K562 (cell line): ENCODE measurements at regions not wholly inside any gene's neighbourhood (a gene's known extent, or its start where the extent isn't known, plus 50 kb on each side); places are given as distances from the start of the nearest gene placed in this dataset.

Experiments
- ATAC-seq: fragments of 200-7000 bp; cut with Tn5 transposase; 3 replicates; pipeline ENCODE4 v1.9.1; 2020; ENCODE audit warnings: moderate library complexity
- BruUV-seq: library from RNA; stranded (reverse); fragments of 400-500 nt; replicated peaks from 2 replicates; lab custom pipeline; 2021; lab: Mats Ljungman, UMichigan
- CTCF ChIA-PET: fragments of 300-600 bp; formaldehyde crosslinking; extraction: SDS; loops from one replicate; lab custom pipeline; 2021; ENCODE audit warnings: low intra/inter-chr PET ratio; lab: Yijun Ruan, JAX
- POLR2A ChIA-PET: fragments of 300-600, 350-650 bp; sonication (Branson Sonifier 250); formaldehyde crosslinking; extraction: SDS; loops from one replicate; lab custom pipeline; 2021; ENCODE audit warnings: antibody characterized with exemption, inconsistent platforms; lab: Yijun Ruan, JAX
- DNase-seq, 4 experiments: peaks; one replicate each; pipeline versions ENCODE4 v3.0.0 to v3.0.0-alpha.2; 2011 to 2018; ENCODE audit warnings: low spot score in 3 of 4, mixed read lengths in 3 of 4; ENCODE audit errors: extremely low read depth in 1 of 4
- FAIRE-seq: peaks from 2 replicates; lab custom pipeline; 2011; peaks lifted over from hg19 to GRCh38; lab: Jason Lieb, UNC
- H2AFZ ChIP-seq: 2 replicates; pipeline ENCODE4 v1.6.0; 2011; ENCODE audit warnings: low read depth, low read length, control low read depth, inconsistent platforms
- H3K27ac ChIP-seq: fragments of 200-600 bp; 3 replicates; pipeline ENCODE4 v1.8.0; 2011; ENCODE audit warnings: low read depth, mild to moderate bottlenecking, control low read depth, inconsistent platforms, low read length, moderate library complexity, mixed read lengths; ENCODE audit errors: extremely low read depth
- H3K27me3 ChIP-seq, 2 experiments: fragments of 300-600 bp in 1 of 2; 2 replicates in 1 of 2; 3 replicates in 1 of 2; pipeline versions ENCODE4 v1.6.0 to v1.8.0; 2011; ENCODE audit warnings: inconsistent platforms in 2 of 2, low read length in 2 of 2, mild to moderate bottlenecking in 1 of 2, mixed read lengths in 1 of 2, moderate library complexity in 1 of 2; ENCODE audit not compliant: control insufficient read depth in 2 of 2, insufficient read depth in 2 of 2
- H3K36me3 ChIP-seq: fragments of 300-600 bp; 3 replicates; pipeline ENCODE4 v1.8.0; 2011; ENCODE audit warnings: mild to moderate bottlenecking, low read length, inconsistent platforms; ENCODE audit not compliant: control insufficient read depth, insufficient read depth
- H3K4me1 ChIP-seq, 2 experiments: fragments of 200-600 bp in 1 of 2; replicated peaks in 1 of 2; 2 replicates in 1 of 2; 3 replicates in 1 of 2; pipeline versions ENCODE4 v1.5.1 to v1.8.0; 2011; ENCODE audit warnings: inconsistent platforms in 2 of 2, low read length in 2 of 2, mild to moderate bottlenecking in 1 of 2, mixed read lengths in 1 of 2, moderate library complexity in 1 of 2; ENCODE audit not compliant: control insufficient read depth in 2 of 2, insufficient read depth in 2 of 2
- H3K4me2 ChIP-seq: 2 replicates; pipeline ENCODE4 v1.6.1; 2011; ENCODE audit warnings: low read length, control low read depth, inconsistent platforms, mixed read lengths; ENCODE audit not compliant: insufficient read depth
- H3K4me3 ChIP-seq: fragments of 200-600 bp; sonication (generic), shearing (Covaris generic); 2 replicates; pipeline ENCODE4 v1.5.1; 2016; ENCODE audit warnings: control low read depth, inconsistent platforms
- H3K79me2 ChIP-seq: fragments of 200-600 bp; 3 replicates; pipeline ENCODE4 v1.8.0; 2011; ENCODE audit warnings: low read length, inconsistent platforms; ENCODE audit not compliant: control insufficient read depth, insufficient read depth
- H3K9ac ChIP-seq, 2 experiments: 2 replicates each; pipeline versions ENCODE4 v1.6.0 to v1.6.1; 2011; ENCODE audit warnings: low read depth in 2 of 2, low read length in 2 of 2, control low read depth in 1 of 2, inconsistent platforms in 1 of 2, mild to moderate bottlenecking in 1 of 2, mixed read lengths in 1 of 2; ENCODE audit not compliant: insufficient read depth in 1 of 2
- H3K9me1 ChIP-seq: one replicate; pipeline ENCODE4 v1.6.0; 2011; ENCODE audit warnings: inconsistent platforms, mild to moderate bottlenecking, low read length, moderate library complexity; ENCODE audit not compliant: control insufficient read depth, insufficient read depth
- H3K9me3 ChIP-seq: replicated peaks from 2 replicates; pipeline ENCODE4 v1.5.1; 2011; ENCODE audit warnings: low read depth, low read length, inconsistent platforms; ENCODE audit not compliant: control insufficient read depth, insufficient read depth
- H4K20me1 ChIP-seq: replicated peaks from 2 replicates; pipeline ENCODE4 v1.6.1; 2011; ENCODE audit warnings: low read length, inconsistent platforms, mixed read lengths; ENCODE audit not compliant: control insufficient read depth, insufficient read depth
- HDAC2 ChIP-seq: fragments of 450-650 bp; IDR thresholded peaks from 2 replicates; pipeline ENCODE4 v1.6.1; 2016; ENCODE audit warnings: mild to moderate bottlenecking
- NELFE ChIP-seq: IDR thresholded peaks from 2 replicates; pipeline ENCODE4 v1.6.1; 2011; ENCODE audit warnings: mild to moderate bottlenecking; ENCODE audit not compliant: insufficient read depth, insufficient read length
- NR2C2 ChIP-seq, 2 experiments: fragments of 200-800 bp in 1 of 2; sonication (Bioruptor generic) in 1 of 2; sonication (generic) in 1 of 2; formaldehyde crosslinking in 1 of 2; IDR thresholded peaks; 2 replicates each; pipeline versions ENCODE4 v1.6.1 to v1.8.0; 2016 to 2022; ENCODE audit warnings: mild to moderate bottlenecking in 1 of 2, missing compliant biosample characterization in 1 of 2, missing genetic modification characterization in 1 of 2, missing genetic modification reagents in 1 of 2
- PHB ChIP-seq: fragments of 250-450 bp; sonication (Bioruptor Pico); IDR thresholded peaks from 2 replicates; pipeline ENCODE4 v1.5.0; 2021
- SMARCA5 ChIP-seq: fragments of 450-650 bp; IDR thresholded peaks from 2 replicates; pipeline ENCODE4 v1.6.1; 2016
- THRAP3 ChIP-seq: fragments of 450-650 bp; IDR thresholded peaks from 2 replicates; pipeline ENCODE4 v1.6.1; 2016; ENCODE audit warnings: mild to moderate bottlenecking, inconsistent platforms, borderline replicate concordance
- ZBED1 ChIP-seq: IDR thresholded peaks from 2 replicates; pipeline ENCODE4 v1.6.1; 2014
- ZNF24 ChIP-seq: fragments of 450-650 bp; IDR thresholded peaks from 2 replicates; pipeline ENCODE4 v1.6.1; 2016
- ZNF592 ChIP-seq: fragments of 450-650 bp; IDR thresholded peaks from 2 replicates; pipeline ENCODE4 v1.6.1; 2017; ENCODE audit warnings: antibody characterized with exemption, mild to moderate bottlenecking
- in situ Hi-C: fragments of 300-500 bp; cut with MboI; formaldehyde crosslinking; loops from 4 replicates; pipeline ENCODE4 v1.15.0; 2018; ENCODE audit warnings: inconsistent platforms, mixed read lengths
- intact Hi-C: fragments of 100-400 bp; cut with micrococcal nuclease; formaldehyde crosslinking; loops from 2 replicates; pipeline ENCODE4 v1.14.2; 2022

- TF ChIP-seq ZNF24 (no peak), ZNF592 (no peak), NELFE (no peak)
These were observed 69.7 kb upstream of the DCBLD2 start (continued) for GRCh38 chr3:98971169-98971681.

- Histone ChIP-seq H3K9me3 (no peaks in the 10 kb centered on the region), H3K9me1 (no peaks in the 10 kb centered on the region), H3K9ac (no peak overlapping the region), H4K20me1 (no peaks in the 10 kb centered on the region), H3K4me1 (no peaks in the 10 kb centered on the region), H3K79me2 (no peaks in the 10 kb centered on the region), H2AFZ (no peak overlapping the region), H3K27me3 (no peaks in the 10 kb centered on the region), H3K27ac (no peak overlapping the region), H3K4me2 (no peak overlapping the region), H3K36me3 (no peaks in the 10 kb centered on the region), H3K4me3 (no peak overlapping the region)
- CTCF ChIA-PET: no interaction called here
- FAIRE-seq (no peak), ATAC-seq (no peak), DNase-seq (no peak)
- BruUV-seq: no TSS peak
- TF ChIP-seq ZBED1 (no peak), NR2C2 (CRISPR knock-in tag; IDR thresholded peaks at IDR 0.05) (no peak), NR2C2 (tag; IDR thresholded peaks at IDR 0.05) (no peak), THRAP3 (no peak), SMARCA5 (no peak), HDAC2 (no peak), PHB (no peak)
- intact Hi-C loops (no loop called here), in situ Hi-C loops (no loop called here)
- POLR2A ChIA-PET: no interaction called here
These were observed 67.8 kb upstream of the DCBLD2 start for GRCh38 chr3:98969295-98969694.
